ENCODE measurements at regions not wholly inside any gene's neighbourhood (a gene's known extent, or its start where the extent isn't known, plus 50 kb on each side); places are given as distances from the start of the nearest gene placed in this dataset.

- no peak for TF ChIP-seq CTCF (conservative IDR thresholded peaks at IDR 0.05 in 1 of 2, IDR thresholded peaks at IDR 0.05 in 1 of 2; ENCODE audit: extremely low read depth in 1 of 2, insufficient read depth in 1 of 2, low read depth in 1 of 2, low read length in 2 of 2)
- no peak for TF ChIP-seq EZH2 (IDR thresholded peaks at IDR 0.05; ENCODE audit: borderline replicate concordance, low read length)
Observed at GRCh38 chr13:106369858-106370257, 165.6 kb downstream of the EFNB2 start.

Data from mammary epithelial cell (primary cell).